HCT116 (cell line): ENCODE measurements at regions not wholly inside any gene's neighbourhood (a gene's known extent, or its start where the extent isn't known, plus 50 kb on each side); places are given as distances from the start of the nearest gene placed in this dataset.

Source experiments
- CEBPB ChIP-seq: IDR thresholded peaks from 2 replicates; pipeline ENCODE4 v1.6.1; 2012; ENCODE audit warnings: low read depth
- ELF1 ChIP-seq: IDR thresholded peaks from 2 replicates; pipeline ENCODE4 v1.6.1; 2012; ENCODE audit warnings: low read depth, borderline replicate concordance
- EZH2 ChIP-seq: fragments of 200-600 bp; sonication (generic); IDR thresholded peaks from 2 replicates; pipeline ENCODE4 v1.6.1; 2017; ENCODE audit warnings: antibody characterized with exemption, mixed run types
- FOSL1 ChIP-seq: IDR thresholded peaks from 2 replicates; pipeline ENCODE4 v1.6.1; 2012; ENCODE audit warnings: low read depth
- JUND ChIP-seq: IDR thresholded peaks from 2 replicates; pipeline ENCODE4 v1.6.1; 2012
- POLR2A ChIP-seq: IDR thresholded peaks from 2 replicates; pipeline ENCODE4 v1.7.0; 2011; ENCODE audit warnings: borderline replicate concordance; ENCODE audit not compliant: insufficient read depth, insufficient read length; ENCODE audit errors: extremely low read depth
- POLR2AphosphoS5 ChIP-seq: IDR thresholded peaks from 2 replicates; pipeline ENCODE4 v1.6.1; 2011; ENCODE audit warnings: mild to moderate bottlenecking, low read depth, low read length, moderate library complexity
- RAD21 ChIP-seq: IDR thresholded peaks from 2 replicates; pipeline ENCODE4 v1.6.1; 2012; ENCODE audit warnings: low read depth, mild to moderate bottlenecking
- SIN3A ChIP-seq: IDR thresholded peaks from 2 replicates; pipeline ENCODE4 v1.6.1; 2012; ENCODE audit warnings: low read depth
- TF ChIP-seq, protein P1 (sequence below), 3 experiments: fragments of 200-600 bp in 1 of 3; sonication (generic) in 1 of 3; IDR thresholded peaks in 2 of 3; conservative IDR thresholded peaks in 1 of 3; 2 replicates each; pipeline ENCODE4 v1.5.1; 2012 to 2017; ENCODE audit warnings: low read depth in 2 of 3, low read length in 2 of 3, antibody characterized with exemption in 1 of 3, borderline replicate concordance in 1 of 3, control low read depth in 1 of 3, mild to moderate bottlenecking in 1 of 3, mixed read lengths in 1 of 3, mixed run types in 1 of 3, moderate library complexity in 1 of 3; ENCODE audit not compliant: insufficient read depth in 1 of 3
- TF ChIP-seq, protein P2 (sequence below): IDR thresholded peaks from 2 replicates; pipeline ENCODE4 v1.6.1; 2012
- TF ChIP-seq, protein P3 (sequence below): IDR thresholded peaks from 2 replicates; pipeline ENCODE4 v1.6.1; 2011; ENCODE audit warnings: mild to moderate bottlenecking, low read length, moderate library complexity; ENCODE audit not compliant: insufficient replicate concordance; ENCODE audit errors: extremely low read depth
- TF ChIP-seq, protein P4 (sequence below): IDR thresholded peaks from 2 replicates; pipeline ENCODE4 v1.6.1; 2012

DNA sequence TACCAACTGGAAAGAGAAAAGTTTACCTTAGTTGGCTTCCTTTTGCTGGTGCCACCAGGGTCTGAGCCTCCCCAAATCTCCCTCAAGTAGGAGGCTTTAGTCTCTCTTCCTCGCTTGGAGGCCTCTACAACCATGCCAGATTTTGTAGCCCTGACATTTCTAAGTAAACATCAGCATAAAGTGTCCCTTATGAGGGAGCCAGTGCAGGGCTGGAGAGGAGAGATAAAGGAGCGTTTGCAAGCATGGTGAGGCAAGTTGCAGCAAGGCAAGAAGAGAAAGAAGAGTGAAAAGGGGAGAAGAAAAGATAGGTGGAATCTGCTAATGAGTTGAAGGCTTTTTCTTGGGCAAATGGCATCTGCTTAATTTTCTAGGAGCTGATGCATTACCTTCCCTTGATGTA lies 82.7 kb upstream of the FNDC3B start:
- TF ChIP-seq CEBPB (no peak), JUND (no peak), EZH2 (no peak), POLR2A (no peak), RAD21 (no peak), FOSL1 (no peak), POLR2AphosphoS5 (no peak), ELF1 (no peak), SIN3A (no peak)
- TF ChIP-seq, protein P1, sequence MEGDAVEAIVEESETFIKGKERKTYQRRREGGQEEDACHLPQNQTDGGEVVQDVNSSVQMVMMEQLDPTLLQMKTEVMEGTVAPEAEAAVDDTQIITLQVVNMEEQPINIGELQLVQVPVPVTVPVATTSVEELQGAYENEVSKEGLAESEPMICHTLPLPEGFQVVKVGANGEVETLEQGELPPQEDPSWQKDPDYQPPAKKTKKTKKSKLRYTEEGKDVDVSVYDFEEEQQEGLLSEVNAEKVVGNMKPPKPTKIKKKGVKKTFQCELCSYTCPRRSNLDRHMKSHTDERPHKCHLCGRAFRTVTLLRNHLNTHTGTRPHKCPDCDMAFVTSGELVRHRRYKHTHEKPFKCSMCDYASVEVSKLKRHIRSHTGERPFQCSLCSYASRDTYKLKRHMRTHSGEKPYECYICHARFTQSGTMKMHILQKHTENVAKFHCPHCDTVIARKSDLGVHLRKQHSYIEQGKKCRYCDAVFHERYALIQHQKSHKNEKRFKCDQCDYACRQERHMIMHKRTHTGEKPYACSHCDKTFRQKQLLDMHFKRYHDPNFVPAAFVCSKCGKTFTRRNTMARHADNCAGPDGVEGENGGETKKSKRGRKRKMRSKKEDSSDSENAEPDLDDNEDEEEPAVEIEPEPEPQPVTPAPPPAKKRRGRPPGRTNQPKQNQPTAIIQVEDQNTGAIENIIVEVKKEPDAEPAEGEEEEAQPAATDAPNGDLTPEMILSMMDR (IDR thresholded peaks at IDR 0.05 in 2 of 3, conservative IDR thresholded peaks at IDR 0.05 in 1 of 3; ENCODE audit: borderline replicate concordance in 1 of 3, insufficient read depth in 1 of 3, low read depth in 2 of 3, low read length in 2 of 3): no peak
- TF ChIP-seq, protein P2, sequence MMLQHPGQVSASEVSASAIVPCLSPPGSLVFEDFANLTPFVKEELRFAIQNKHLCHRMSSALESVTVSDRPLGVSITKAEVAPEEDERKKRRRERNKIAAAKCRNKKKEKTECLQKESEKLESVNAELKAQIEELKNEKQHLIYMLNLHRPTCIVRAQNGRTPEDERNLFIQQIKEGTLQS: no peak
- TF ChIP-seq, protein P3, sequence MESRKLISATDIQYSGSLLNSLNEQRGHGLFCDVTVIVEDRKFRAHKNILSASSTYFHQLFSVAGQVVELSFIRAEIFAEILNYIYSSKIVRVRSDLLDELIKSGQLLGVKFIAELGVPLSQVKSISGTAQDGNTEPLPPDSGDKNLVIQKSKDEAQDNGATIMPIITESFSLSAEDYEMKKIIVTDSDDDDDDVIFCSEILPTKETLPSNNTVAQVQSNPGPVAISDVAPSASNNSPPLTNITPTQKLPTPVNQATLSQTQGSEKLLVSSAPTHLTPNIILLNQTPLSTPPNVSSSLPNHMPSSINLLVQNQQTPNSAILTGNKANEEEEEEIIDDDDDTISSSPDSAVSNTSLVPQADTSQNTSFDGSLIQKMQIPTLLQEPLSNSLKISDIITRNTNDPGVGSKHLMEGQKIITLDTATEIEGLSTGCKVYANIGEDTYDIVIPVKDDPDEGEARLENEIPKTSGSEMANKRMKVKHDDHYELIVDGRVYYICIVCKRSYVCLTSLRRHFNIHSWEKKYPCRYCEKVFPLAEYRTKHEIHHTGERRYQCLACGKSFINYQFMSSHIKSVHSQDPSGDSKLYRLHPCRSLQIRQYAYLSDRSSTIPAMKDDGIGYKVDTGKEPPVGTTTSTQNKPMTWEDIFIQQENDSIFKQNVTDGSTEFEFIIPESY: no peak
- TF ChIP-seq, protein P4, sequence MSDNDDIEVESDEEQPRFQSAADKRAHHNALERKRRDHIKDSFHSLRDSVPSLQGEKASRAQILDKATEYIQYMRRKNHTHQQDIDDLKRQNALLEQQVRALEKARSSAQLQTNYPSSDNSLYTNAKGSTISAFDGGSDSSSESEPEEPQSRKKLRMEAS: no peak
